ENCODE measurements at regions not wholly inside any gene's neighbourhood (a gene's known extent, or its start where the extent isn't known, plus 50 kb on each side); places are given as distances from the start of the nearest gene placed in this dataset.

- TF ChIP-seq CTCF (IDR thresholded peaks at IDR 0.05) = no peak
- no peak for TF ChIP-seq EP300 (IDR thresholded peaks at IDR 0.05)
Measured at GRCh38 chr9:78712903-78713613, 416.1 kb downstream of the PSAT1 start.

All from ovary (tissue), 3 donors.